ENCODE measurements at regions not wholly inside any gene's neighbourhood (a gene's known extent, or its start where the extent isn't known, plus 50 kb on each side); places are given as distances from the start of the nearest gene placed in this dataset.

- TF ChIP-seq, protein P1, sequence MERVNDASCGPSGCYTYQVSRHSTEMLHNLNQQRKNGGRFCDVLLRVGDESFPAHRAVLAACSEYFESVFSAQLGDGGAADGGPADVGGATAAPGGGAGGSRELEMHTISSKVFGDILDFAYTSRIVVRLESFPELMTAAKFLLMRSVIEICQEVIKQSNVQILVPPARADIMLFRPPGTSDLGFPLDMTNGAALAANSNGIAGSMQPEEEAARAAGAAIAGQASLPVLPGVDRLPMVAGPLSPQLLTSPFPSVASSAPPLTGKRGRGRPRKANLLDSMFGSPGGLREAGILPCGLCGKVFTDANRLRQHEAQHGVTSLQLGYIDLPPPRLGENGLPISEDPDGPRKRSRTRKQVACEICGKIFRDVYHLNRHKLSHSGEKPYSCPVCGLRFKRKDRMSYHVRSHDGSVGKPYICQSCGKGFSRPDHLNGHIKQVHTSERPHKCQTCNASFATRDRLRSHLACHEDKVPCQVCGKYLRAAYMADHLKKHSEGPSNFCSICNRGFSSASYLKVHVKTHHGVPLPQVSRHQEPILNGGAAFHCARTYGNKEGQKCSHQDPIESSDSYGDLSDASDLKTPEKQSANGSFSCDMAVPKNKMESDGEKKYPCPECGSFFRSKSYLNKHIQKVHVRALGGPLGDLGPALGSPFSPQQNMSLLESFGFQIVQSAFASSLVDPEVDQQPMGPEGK (CRISPR knock-in tag; IDR thresholded peaks at IDR 0.05; ENCODE audit: borderline replicate concordance) = no peak
Observed at GRCh38 chr14:106208794-106209193, 682.4 kb downstream of the TMEM121 start (continued).

- ATAC-seq = no peak
- TF ChIP-seq, protein P2, sequence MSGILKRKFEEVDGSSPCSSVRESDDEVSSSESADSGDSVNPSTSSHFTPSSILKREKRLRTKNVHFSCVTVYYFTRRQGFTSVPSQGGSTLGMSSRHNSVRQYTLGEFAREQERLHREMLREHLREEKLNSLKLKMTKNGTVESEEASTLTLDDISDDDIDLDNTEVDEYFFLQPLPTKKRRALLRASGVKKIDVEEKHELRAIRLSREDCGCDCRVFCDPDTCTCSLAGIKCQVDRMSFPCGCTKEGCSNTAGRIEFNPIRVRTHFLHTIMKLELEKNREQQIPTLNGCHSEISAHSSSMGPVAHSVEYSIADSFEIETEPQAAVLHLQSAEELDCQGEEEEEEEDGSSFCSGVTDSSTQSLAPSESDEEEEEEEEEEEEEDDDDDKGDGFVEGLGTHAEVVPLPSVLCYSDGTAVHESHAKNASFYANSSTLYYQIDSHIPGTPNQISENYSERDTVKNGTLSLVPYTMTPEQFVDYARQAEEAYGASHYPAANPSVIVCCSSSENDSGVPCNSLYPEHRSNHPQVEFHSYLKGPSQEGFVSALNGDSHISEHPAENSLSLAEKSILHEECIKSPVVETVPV (CRISPR knock-in tag; IDR thresholded peaks at IDR 0.05) = no peak
- TF ChIP-seq, protein P3, sequence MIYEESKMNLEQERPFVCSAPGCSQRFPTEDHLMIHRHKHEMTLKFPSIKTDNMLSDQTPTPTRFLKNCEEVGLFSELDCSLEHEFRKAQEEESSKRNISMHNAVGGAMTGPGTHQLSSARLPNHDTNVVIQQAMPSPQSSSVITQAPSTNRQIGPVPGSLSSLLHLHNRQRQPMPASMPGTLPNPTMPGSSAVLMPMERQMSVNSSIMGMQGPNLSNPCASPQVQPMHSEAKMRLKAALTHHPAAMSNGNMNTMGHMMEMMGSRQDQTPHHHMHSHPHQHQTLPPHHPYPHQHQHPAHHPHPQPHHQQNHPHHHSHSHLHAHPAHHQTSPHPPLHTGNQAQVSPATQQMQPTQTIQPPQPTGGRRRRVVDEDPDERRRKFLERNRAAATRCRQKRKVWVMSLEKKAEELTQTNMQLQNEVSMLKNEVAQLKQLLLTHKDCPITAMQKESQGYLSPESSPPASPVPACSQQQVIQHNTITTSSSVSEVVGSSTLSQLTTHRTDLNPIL (CRISPR knock-in tag; IDR thresholded peaks at IDR 0.05; ENCODE audit: low read depth) = no peak
- TF ChIP-seq, protein P1 (CRISPR knock-in tag; IDR thresholded peaks at IDR 0.05; ENCODE audit: borderline replicate concordance) = no peak
- TF ChIP-seq ARNTL (CRISPR knock-in tag; IDR thresholded peaks at IDR 0.05; ENCODE audit: borderline replicate concordance, low read depth) (no peak), ZNF565 (CRISPR knock-in tag; conservative IDR thresholded peaks at IDR 0.05; ENCODE audit: low read depth) (no peak), BACH2 (CRISPR knock-in tag; IDR thresholded peaks at IDR 0.05; ENCODE audit: borderline replicate concordance) (no peak)
Observed at GRCh38 chr14:106209755-106210154, 683.4 kb downstream of the TMEM121 start.

- no peak; the same call in 2 of the 3 replicates for ATAC-seq
- TF ChIP-seq RARB (CRISPR knock-in tag; IDR thresholded peaks at IDR 0.05) = no peak
- no peak for TF ChIP-seq TCF4 (CRISPR knock-in tag; IDR thresholded peaks at IDR 0.05; ENCODE audit: borderline replicate concordance)
- no peak for TF ChIP-seq TOX (CRISPR knock-in tag; IDR thresholded peaks at IDR 0.05; ENCODE audit: borderline replicate concordance)
- TF ChIP-seq GLIS3 (CRISPR knock-in tag; IDR thresholded peaks at IDR 0.05) = no peak
- no peak for TF ChIP-seq TSHZ2 (CRISPR knock-in tag; IDR thresholded peaks at IDR 0.05)
- TF ChIP-seq, protein P4, sequence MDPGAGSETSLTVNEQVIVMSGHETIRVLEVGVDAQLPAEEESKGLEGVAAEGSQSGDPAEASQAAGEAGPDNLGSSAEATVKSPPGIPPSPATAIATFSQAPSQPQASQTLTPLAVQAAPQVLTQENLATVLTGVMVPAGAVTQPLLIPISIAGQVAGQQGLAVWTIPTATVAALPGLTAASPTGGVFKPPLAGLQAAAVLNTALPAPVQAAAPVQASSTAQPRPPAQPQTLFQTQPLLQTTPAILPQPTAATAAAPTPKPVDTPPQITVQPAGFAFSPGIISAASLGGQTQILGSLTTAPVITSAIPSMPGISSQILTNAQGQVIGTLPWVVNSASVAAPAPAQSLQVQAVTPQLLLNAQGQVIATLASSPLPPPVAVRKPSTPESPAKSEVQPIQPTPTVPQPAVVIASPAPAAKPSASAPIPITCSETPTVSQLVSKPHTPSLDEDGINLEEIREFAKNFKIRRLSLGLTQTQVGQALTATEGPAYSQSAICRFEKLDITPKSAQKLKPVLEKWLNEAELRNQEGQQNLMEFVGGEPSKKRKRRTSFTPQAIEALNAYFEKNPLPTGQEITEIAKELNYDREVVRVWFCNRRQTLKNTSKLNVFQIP (CRISPR knock-in tag; IDR thresholded peaks at IDR 0.05; ENCODE audit: borderline replicate concordance, low read depth) = no peak
- TF ChIP-seq, protein P1 (CRISPR knock-in tag; IDR thresholded peaks at IDR 0.05; ENCODE audit: borderline replicate concordance) = no peak
- TF ChIP-seq ESRRG (CRISPR knock-in tag; IDR thresholded peaks at IDR 0.05) = no peak
- TF ChIP-seq, protein P3 (CRISPR knock-in tag; IDR thresholded peaks at IDR 0.05; ENCODE audit: low read depth) = no peak
- TF ChIP-seq OSR1 (CRISPR knock-in tag; IDR thresholded peaks at IDR 0.05) = no peak
- no peak for TF ChIP-seq ISL1 (CRISPR knock-in tag; IDR thresholded peaks at IDR 0.05)
- no peak for TF ChIP-seq ZNF70 (CRISPR knock-in tag; IDR thresholded peaks at IDR 0.05)
- TF ChIP-seq ZNF565 (CRISPR knock-in tag; conservative IDR thresholded peaks at IDR 0.05; ENCODE audit: low read depth) = no peak
- no peak for TF ChIP-seq ZC3H10 (CRISPR knock-in tag; IDR thresholded peaks at IDR 0.05)
- TF ChIP-seq ZFP30 (CRISPR knock-in tag; IDR thresholded peaks at IDR 0.05) = no peak
- TF ChIP-seq ZNF8 (CRISPR knock-in tag; IDR thresholded peaks at IDR 0.05) = no peak
- TF ChIP-seq ZFP3 (CRISPR knock-in tag; IDR thresholded peaks at IDR 0.05) = no peak
- TF ChIP-seq CSDC2 (CRISPR knock-in tag; IDR thresholded peaks at IDR 0.05) = no peak
- TF ChIP-seq, protein P2 (CRISPR knock-in tag; IDR thresholded peaks at IDR 0.05) = no peak
- TF ChIP-seq PPARA (CRISPR knock-in tag; IDR thresholded peaks at IDR 0.05; ENCODE audit: borderline replicate concordance) = no peak
Observed at GRCh38 chr14:106210650-106211049, 684.3 kb downstream of the TMEM121 start.
